T-helper 1 cell treated with Interleukin-12 subunit alpha and Interleukin-12 subunit beta and Interleukin-4 antibody, amounts not matched to agents 30 ng/mL and 1 ng/mL, for 36 hours (primary cell): ENCODE measurements at regions not wholly inside any gene's neighbourhood (a gene's known extent, or its start where the extent isn't known, plus 50 kb on each side); places are given as distances from the start of the nearest gene placed in this dataset.

Experiments
- intact Hi-C: fragments of 100-400 bp; cut with micrococcal nuclease; formaldehyde crosslinking; loops from one replicate; pipeline ENCODE4 v1.15.1; 2024

DNA sequence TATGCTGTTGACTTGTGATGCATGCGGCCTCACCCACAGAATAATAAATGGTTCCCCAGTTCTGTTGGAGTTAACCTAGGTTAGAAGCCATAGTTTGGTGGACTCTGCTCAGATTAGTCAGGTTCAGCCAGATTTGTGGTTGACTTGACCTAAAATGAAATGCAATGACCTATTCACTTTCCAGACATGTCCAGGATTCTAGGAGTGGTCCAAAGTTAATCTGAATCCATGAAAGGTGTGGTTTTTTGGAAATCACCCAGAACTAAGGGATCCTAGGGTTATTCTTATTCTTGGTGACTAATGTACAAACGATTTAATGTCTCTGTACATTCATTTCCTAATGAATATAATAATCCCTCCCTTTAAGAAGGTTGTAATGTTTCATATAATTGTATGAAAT lies 88.9 kb upstream of the RBBP8 start:
- intact Hi-C loops, result no loop called here

DNA sequence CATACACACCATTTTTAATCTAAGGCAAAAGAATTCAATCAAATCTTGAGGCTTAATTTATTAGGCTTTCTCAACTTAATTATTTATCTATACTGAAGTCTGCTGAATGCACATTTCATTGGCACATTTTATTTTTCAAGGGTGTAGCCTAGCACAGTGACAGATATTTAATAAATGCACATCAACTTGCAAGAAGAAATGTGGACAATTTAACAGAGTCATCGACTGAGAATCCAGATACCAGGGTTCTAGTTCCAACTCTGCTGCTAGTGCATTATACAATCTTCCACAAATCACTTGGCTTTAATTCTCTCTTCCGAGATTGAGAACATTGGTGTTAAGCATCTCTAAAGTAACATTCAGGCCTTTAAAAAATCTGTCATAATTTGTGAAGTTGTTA lies 88.5 kb upstream of the RBBP8 start:
- intact Hi-C loops, result no loop called here

DNA sequence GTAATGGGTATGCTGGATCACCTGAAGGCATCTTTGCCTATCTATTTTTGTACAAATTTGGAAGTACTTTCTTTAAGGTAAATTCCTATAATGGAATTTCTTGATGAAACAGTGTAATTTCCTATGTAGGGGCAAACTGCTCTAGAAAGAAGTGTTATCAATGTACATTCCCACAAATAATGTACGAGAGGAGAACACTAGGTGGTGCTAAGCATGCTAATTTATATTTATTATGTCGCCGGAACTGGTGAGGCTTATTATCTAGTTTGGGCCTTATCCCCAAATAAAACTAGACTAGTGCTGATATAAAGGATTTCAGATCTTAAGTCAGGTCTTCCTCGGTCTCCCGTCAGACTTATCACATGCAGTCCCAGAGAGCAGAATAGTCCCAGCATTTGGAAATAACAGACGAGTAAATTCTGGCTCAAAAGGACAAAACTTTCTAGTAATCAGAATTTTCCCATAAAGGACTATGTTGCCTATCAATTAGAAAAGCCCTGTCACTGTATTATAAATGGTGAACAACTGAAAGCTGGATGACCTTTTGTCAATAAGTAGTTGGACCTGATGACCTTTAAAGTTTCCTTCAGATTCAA lies 86.9 kb upstream of the RBBP8 start:
- intact Hi-C loops, result no loop called here

DNA sequence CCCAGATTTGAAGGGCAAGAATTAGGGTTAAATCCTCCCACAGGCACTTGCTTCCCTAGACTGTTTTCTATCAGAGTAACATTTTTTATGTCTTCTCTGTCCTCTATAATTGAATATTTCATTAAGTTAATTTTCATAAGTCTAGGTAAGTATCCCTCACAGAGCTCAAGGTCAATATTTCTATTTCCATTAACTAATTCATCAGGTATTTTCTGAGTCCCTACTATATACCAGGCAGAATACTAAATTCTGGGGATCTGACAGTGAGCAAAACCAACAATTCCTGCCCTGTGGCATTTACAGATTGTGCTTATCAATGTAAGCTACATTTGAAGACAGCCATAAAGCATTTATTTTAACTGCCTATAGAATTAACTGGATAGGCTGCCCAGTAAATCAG lies 86.4 kb upstream of the RBBP8 start:
- intact Hi-C loops, result no loop called here

DNA sequence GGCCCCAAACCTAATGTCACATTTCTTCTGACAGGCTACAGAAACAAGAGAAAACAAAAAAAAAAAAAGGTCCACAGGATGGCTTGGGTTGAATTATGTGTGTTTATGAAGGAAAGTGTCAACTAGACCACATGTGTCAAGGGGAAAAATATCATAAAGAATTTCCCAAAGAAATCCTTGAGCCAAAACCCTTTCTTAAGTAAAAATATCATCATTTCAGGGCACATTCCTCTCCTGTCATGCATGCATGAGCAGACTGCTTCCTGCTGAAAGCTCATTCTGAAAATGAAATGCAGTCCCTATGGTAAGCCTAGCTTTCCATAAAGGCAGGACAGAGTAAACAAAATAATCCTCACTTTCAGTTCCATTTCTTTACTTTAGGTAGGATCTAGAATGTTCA lies 85.7 kb upstream of the RBBP8 start:
- intact Hi-C loops, result no loop called here

DNA sequence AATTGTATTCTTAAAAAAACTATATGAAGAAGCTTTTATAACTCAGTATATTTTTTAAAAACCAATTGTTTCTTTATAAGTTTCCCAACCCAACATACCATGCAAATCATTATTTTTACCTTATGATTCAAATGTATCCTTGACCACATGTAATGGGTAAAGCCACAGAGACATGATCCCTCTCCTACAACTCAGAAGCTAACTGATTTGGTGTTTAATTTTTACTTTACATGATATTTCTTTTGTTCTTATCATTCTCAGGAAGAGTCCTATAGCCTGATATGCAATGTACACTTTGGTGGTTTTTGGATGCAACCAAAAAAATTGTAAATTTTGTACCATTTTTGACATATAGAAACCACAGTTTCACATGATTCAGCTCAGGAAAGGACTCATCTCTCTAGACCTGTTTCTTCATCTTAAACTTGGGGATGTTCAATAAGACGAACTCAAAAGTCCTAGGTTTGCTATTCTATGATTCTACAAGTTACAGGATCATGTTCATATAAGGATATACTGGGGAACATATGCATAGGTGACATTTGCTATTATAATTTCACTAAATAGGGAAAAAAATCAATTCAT lies 85.2 kb upstream of the RBBP8 start:
- intact Hi-C loops, result no loop called here

DNA sequence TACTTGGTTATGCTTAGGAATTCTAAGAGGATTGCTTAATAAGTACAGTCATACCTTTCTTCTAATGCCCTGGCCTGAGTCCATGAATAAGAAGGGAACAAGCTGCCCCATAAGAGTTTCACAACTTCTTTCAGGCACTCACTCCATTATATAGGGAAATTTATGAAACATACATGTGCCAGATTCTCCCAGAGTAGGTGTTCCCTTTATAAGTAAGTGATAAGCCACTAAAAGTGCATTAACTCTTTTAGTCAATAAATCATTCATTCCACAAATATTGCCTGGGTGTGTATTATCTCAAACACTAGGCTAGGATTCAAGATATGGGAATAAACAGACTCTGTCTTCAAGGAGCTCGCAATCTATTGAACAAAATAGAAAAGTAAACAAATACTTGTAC lies 84.5 kb upstream of the RBBP8 start:
- intact Hi-C loops, result no loop called here

DNA sequence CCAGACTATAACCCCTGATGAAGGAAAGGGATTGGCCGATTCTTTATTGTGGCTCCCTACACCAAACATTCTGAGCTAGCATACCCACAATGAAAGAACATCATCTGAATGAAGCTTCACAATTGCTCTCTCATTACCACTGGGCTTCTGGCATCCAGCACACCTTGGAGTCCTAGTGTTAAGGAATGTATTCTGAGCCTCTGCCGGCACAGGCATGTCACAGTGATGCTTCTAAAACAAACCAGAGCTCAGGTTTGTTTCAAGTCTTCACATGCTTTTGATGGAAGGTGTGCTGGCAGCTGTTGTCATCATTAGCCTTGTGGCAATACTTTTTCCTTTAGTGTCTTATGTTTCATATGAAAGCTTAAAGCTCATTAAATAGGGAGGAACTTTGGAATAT lies 76.3 kb upstream of the RBBP8 start:
- intact Hi-C loops, result no loop called here

DNA sequence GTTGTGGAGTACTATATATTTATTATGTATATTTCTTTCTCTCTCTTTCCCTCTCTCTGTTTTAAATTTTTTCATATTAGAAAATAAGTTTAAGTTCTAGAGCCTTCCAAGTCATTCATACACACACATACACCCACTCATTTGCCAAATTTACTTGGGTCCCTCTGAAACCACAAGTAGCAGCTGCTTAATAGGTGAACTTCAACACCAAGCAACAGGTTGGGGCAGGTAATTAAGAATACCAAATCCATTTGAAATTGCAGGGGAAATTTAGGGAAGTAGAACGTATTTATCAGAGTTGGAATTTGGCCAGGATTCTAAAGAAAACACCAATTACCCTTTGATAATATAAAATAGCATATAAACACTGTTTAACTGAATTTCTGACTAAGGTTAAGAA lies 75.0 kb upstream of the RBBP8 start:
- intact Hi-C loops, result no loop called here

DNA sequence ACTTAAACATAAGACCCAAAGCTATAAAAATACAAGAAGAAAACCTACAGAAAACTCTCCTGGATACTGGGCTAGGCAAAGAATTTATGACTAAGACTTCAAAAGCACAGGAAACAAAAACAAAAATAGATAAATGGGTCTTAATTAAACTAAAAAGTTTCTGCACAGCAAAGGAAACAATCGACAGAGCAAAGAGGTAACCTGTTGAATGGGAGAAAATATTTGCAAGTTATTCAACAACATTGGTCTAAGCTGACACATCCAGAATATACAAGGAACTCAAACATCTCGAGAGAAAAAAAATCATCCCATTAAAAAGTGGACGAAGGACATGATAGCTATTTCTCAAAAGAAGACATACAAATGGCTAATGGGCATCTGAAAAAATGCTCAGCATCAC lies 72.3 kb upstream of the RBBP8 start:
- intact Hi-C loops, result no loop called here

DNA sequence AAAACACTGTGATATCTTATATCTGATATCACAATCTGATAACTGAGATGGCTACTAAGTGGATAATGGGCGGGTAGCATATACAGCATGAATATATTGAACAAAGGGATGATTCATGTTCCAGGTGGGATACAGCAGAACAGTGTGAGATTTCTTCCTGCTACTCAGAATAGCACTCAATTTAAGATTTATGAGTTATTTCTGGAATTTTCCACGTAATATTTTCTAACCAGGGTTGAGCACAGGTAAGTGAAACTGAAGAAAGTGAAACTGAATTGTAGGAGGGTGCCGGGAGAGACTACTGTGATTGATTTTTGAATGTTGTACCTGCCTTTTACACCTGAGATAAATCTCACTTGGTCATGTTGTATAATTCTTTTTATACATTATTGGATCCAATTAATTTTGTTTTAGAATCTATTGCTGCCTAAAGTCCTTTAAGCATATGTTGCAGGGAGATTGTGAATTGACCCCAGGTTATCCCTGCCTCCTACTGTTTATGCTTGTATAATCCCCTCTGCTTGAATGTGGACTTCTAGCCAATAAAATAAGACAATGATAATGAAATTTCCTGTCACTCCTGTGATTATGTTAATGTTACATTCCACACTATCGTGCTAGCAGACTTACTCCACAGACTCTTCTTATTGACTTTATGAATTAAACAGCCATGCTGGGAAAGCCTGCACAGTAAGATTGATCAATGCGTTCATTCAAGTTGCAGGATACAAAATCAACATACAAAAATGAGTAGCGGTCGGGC lies 67.6 kb upstream of the RBBP8 start:
- intact Hi-C loops, result no loop called here

DNA sequence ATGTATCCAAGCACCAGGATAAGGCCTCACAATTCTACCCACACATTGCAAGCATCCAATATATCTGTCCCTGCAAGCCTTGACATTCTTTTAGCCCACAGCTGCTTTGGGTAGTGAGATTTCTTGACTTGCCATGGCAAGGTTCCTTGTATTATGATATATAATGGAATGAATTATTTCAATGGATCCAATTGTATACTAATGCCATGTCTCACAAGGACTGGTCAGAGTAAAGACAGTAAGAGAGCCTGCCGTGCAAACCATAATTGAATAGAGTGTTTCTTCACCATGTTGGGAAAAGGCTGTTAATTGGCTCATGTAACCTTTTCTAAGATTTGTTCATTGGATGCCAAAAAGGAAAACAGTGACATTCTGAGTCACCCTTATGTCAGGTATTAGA lies 64.3 kb upstream of the RBBP8 start:
- intact Hi-C loops, result no loop called here

DNA sequence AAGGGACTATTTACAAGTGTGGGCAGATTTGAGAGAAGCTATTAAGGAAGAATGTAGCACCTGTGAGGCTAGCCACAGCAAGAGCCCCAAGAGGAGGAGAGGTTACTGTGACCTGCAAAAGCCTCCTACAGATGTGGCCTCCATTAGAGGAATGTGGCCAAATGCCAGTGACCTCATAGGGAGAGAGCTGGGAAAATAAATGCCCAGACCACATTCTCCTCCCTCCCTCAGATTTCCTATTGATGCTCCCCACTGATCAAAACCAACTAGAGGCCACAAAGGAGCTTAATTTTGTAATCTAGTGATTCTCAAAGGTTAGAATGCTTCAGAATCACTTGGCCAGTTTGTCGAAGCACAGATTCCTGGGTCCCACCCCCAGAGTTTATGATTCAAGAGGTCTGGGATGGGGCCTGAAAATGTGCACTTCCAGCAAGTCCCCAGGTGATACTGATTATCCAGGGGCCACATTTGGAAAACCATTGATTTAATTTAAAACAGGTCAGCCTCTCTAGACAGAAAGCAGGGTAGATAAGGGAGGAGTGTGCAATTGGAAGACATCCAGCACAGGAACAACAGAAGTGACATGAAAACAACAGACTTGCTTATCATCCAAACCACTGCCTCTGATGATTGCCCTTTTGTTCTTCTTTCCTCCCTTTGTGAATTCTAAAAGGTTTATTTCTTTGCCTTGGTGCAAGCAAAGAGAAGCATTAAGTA lies 61.2 kb upstream of the RBBP8 start:
- intact Hi-C loops, result loop anchor here (2.0 kb wide), 1 partner anchor 63 kb away; no protein-coding TSS in a partner anchor

DNA sequence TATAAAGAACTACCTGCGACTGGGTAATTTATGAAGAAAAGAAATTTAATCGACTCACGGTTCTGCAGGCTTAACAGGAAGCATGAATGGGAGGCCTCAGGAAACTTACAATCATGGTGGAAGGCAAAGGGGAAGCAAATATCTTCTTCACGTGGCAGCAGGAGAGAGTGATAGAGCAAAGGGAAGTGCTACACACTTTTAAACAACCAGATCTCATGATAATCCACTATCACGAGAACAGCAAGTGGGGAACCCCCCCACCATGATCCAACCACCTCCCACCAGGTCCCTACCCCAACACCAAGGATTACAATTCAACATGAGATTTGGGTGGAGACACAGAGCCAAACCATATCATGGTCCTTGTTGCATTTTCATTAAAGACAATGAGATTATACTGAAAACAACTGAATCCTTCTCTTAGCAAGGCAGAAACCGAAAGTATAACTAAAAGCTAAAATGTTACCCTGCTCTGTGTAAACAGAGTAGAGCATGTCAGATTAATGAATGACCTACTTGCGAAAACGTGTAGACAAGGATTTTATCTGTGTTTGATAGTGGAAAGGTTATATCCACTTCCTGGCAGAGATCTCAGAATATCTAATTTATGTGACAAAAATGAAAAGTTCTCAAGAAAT lies 60.1 kb upstream of the RBBP8 start:
- intact Hi-C loops, result loop anchor here (2.0 kb wide), 1 partner anchor 62 kb away; no protein-coding TSS in a partner anchor

DNA sequence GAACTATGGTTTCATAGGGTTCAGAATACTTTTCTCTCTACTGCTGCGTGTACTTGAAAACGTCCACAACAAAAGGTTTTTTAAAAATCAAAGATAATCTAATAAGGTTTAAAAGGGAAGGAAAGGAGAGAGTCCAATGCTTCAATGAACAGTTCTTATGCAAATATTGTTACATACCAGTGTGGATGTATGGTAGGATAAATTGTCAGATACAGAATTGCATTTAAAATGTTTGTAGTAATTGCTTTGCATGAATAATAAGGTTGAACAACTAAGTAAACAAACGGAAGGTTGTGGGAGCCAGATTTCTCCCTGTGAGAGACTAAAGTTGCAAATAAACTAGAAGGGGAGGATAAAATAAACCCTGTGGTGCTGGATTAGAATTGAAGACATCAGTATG lies 53.8 kb upstream of the RBBP8 start:
- intact Hi-C loops, result no loop called here

DNA sequence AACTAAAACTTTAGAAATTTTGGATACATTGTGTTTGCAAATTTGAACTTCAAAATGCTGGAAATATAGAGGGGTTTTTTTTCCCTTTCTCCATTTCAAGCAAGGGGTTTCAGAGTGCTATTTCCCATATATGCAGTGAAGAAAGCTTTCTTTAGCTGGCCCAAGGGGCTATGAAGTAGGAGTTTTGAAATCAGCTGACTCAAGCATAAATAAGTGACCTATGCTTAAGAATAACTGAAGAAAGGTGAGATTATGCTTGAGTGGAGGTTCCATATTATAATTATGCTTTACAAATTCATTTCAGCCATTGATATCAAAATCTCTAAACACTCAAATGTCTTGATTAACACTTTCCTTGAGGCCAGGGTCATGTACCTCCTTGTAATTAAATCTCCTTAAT lies 51.0 kb upstream of the RBBP8 start:
- intact Hi-C loops, result no loop called here

DNA sequence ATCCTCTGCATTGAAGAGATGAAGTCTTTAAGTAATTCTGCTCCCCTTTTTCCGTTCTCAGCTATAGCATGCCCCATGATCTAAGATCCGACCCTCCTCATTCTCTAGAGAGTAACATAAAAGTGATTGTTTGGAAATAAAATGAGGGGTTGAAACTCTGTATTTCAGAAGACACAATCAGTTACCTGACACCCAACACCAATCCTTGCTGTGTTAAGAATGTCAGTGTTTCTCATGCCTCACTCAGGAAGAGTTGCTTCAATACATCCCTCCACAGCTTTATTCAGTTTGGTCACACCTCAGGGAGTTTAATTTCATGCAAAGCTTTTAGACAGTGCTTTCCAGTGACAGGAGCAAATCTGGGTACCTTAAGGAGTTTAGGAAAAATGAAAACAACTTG lies 49.9 kb upstream of the RBBP8 start:
- intact Hi-C loops, result no loop called here
